IPS DF 6.9 (cell line): ENCODE measurements at regions not wholly inside any gene's neighbourhood (a gene's known extent, or its start where the extent isn't known, plus 50 kb on each side); places are given as distances from the start of the nearest gene placed in this dataset.

Experiments
- DNase-seq: peaks from one replicate; pipeline ENCODE4 v3.0.0-alpha.2; 2013; ENCODE audit warnings: low read depth, low spot score
- H3K27ac ChIP-seq: one replicate; pipeline ENCODE4 v1.5.1; 2013; ENCODE audit warnings: low read length, control low read depth
- H3K27me3 ChIP-seq: 2 replicates; pipeline ENCODE4 v1.6.1; 2013; ENCODE audit warnings: mild to moderate bottlenecking, low read length; ENCODE audit not compliant: control insufficient read depth, insufficient read depth
- H3K36me3 ChIP-seq: 2 replicates; pipeline ENCODE4 v1.6.1; 2013; ENCODE audit warnings: low read length; ENCODE audit not compliant: control insufficient read depth, insufficient read depth
- H3K4me1 ChIP-seq: 2 replicates; pipeline ENCODE4 v1.6.1; 2013; ENCODE audit warnings: low read length; ENCODE audit not compliant: control insufficient read depth, insufficient read depth
- H3K4me3 ChIP-seq: 2 replicates; pipeline ENCODE4 v1.5.1; 2013; ENCODE audit warnings: mild to moderate bottlenecking, low read length
- H3K9me3 ChIP-seq: 2 replicates; pipeline ENCODE4 v1.6.1; 2013; ENCODE audit warnings: low read length, inconsistent platforms; ENCODE audit not compliant: control insufficient read depth, insufficient read depth
- WGBS: extraction: QIAGEN DNeasy Blood & Tissue Kit; methylation state at CpG from one replicate; pipeline ENCODE4 v1.1.7; 2013; ENCODE audit warnings: mixed read lengths, missing lambda C conversion rate; ENCODE audit not compliant: insufficient read length, insufficient coverage; 5-methylcytosine and 5-hydroxymethylcytosine counted together

GRCh38 chr4:185938654-185939053, 126.7 kb upstream of the SORBS2 start:
- WGBS: no CpG with 5 or more reads among the region's 8 CpGs
- H3K27ac ChIP-seq: no peak overlapping the region
- no peak overlapping the region for H3K4me3 ChIP-seq
- no peaks in the 10 kb centered on the region for H3K27me3 ChIP-seq
- DNase-seq: no peak
- H3K36me3 ChIP-seq: no peaks in the 10 kb centered on the region
- H3K9me3 ChIP-seq: no peaks in the 10 kb centered on the region
- no peaks in the 10 kb centered on the region for H3K4me1 ChIP-seq

GRCh38 chr4:185941461-185941860, 127.5 kb upstream of the TLR3 start:
- H3K4me3 ChIP-seq: no peak overlapping the region
- H3K27me3 ChIP-seq: no peaks in the 10 kb centered on the region
- H3K4me1 ChIP-seq: no peaks in the 10 kb centered on the region
- no peak for DNase-seq
- no peaks in the 10 kb centered on the region for H3K36me3 ChIP-seq
- H3K9me3 ChIP-seq: no peaks in the 10 kb centered on the region
- WGBS: no CpG with 5 or more reads among the region's 6 CpGs
- no peak overlapping the region for H3K27ac ChIP-seq

GRCh38 chr4:185945252-185945651, 123.7 kb upstream of the TLR3 start:
- Histone ChIP-seq H3K9me3 (no peaks in the 10 kb centered on the region), H3K27me3 (no peaks in the 10 kb centered on the region), H3K27ac (no peak overlapping the region), H3K36me3 (no peaks in the 10 kb centered on the region), H3K4me3 (no peak overlapping the region), H3K4me1 (no peaks in the 10 kb centered on the region)
- WGBS: no CpG with 5 or more reads among the region's 1 CpG
- DNase-seq: no peak

- Histone ChIP-seq H3K36me3 (no peaks in the 10 kb centered on the region), H3K27me3 (no peaks in the 10 kb centered on the region), H3K4me3 (no peak overlapping the region), H3K27ac (no peak overlapping the region), H3K9me3 (no peaks in the 10 kb centered on the region), H3K4me1 (no peaks in the 10 kb centered on the region)
- no peak for DNase-seq
- no CpG with 5 or more reads among the region's 3 CpGs for WGBS
Measured at GRCh38 chr4:185945906-185946305, 123.0 kb upstream of the TLR3 start.

GRCh38 chr4:185950891-185951290, 118.1 kb upstream of the TLR3 start:
- no CpG with 5 or more reads among the region's 5 CpGs for WGBS
- H3K9me3 ChIP-seq: no peaks in the 10 kb centered on the region
- H3K4me1 ChIP-seq: no peaks in the 10 kb centered on the region
- DNase-seq: no peak
- no peaks in the 10 kb centered on the region for H3K27me3 ChIP-seq
- H3K4me3 ChIP-seq: no peak overlapping the region
- H3K27ac ChIP-seq: no peak overlapping the region
- no peaks in the 10 kb centered on the region for H3K36me3 ChIP-seq

GRCh38 chr4:185955151-185955770, 113.7 kb upstream of the TLR3 start:
- Histone ChIP-seq H3K9me3 (no peaks in the 10 kb centered on the region), H3K27me3 (no peaks in the 10 kb centered on the region), H3K36me3 (no peaks in the 10 kb centered on the region), H3K4me1 (no peaks in the 10 kb centered on the region), H3K4me3 (no peak overlapping the region), H3K27ac (no peak overlapping the region)
- no CpG with 5 or more reads among the region's 7 CpGs for WGBS
- DNase-seq: no peak

- no peak overlapping the region for H3K27ac ChIP-seq
- no CpG with 5 or more reads among the region's 15 CpGs for WGBS
- H3K27me3 ChIP-seq: no peaks in the 10 kb centered on the region
- no peaks in the 10 kb centered on the region for H3K36me3 ChIP-seq
- H3K9me3 ChIP-seq: no peaks in the 10 kb centered on the region
- DNase-seq: no peak
- no peak overlapping the region for H3K4me3 ChIP-seq
- no peaks in the 10 kb centered on the region for H3K4me1 ChIP-seq
Measured at GRCh38 chr4:185955826-185956543, 113.0 kb upstream of the TLR3 start.

DNA sequence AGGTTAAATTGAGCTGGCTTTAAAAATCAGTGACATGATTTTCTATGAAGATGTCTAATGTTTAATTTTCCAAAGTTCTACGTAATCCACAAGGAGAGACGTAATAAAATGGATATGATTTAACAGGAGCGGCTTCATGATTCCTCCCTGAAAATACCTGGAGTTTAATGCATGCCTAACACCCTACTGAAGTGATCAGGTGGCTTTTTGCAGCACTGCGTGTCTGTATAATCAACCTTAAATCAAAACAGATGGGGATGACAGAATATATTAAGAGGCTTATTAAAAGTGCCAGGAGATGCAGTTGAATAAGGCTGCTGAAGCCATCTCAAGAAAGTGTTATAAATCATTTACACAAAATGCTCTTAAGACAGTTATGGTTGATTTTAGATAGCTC, 112.4 kb upstream of the TLR3 start:
- Histone ChIP-seq H3K27ac (no peak overlapping the region), H3K36me3 (no peaks in the 10 kb centered on the region), H3K9me3 (no peaks in the 10 kb centered on the region), H3K4me1 (no peaks in the 10 kb centered on the region), H3K27me3 (no peaks in the 10 kb centered on the region), H3K4me3 (no peak overlapping the region)
- WGBS: no CpG with 5 or more reads among the region's 4 CpGs
- no peak for DNase-seq

GRCh38 chr4:185958094-185958747, 110.7 kb upstream of the TLR3 start:
- WGBS: no CpG with 5 or more reads among the region's 3 CpGs
- no peaks in the 10 kb centered on the region for H3K9me3 ChIP-seq
- H3K27me3 ChIP-seq: no peaks in the 10 kb centered on the region
- no peaks in the 10 kb centered on the region for H3K4me1 ChIP-seq
- DNase-seq: no peak
- H3K27ac ChIP-seq: no peak overlapping the region
- no peak overlapping the region for H3K4me3 ChIP-seq
- H3K36me3 ChIP-seq: no peaks in the 10 kb centered on the region

DNA sequence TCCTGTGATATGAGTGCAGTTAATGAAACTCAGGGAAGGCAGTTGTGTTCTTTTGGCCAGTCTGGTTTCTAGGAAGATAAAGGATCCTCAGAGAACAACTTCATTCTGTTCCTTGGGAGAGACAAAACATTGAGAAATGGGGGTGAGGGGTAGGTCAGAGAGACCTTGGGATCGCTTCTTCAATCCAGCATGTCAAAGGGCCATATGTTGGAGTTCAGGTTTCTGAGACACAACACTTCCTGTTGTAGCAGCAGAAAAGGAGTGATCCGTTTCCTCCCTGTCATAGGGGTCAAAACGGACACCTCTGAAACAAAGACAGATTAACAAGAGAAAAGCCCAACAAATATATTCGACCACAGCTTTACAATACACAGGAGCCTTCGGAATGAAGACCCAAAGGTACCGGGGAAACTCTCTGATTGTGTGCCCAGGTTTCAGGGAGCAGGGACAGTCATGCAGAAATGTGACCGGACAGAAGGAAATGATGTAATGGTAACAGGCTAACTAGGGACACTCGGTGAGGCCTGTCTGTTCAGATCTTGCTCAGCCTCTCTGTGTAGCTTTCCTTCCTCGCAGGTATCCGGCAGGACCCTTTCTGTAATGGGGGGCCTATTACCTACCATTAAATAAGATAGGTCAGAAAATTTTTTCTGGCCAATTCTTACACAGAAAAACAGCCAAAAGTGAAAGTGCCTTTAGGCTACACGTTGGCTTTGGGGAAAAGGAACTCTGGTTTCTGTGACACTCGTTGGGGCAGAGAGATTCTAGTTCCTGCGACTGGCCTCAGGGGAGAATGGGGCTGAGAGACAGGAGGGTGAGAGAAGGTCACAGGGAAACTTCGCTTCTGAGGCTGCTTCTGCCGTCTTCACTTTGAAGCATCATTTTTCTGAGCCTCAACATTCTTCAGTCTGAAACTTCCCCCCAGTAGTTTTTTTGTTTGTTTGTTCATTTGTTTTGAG, 103.3 kb upstream of the TLR3 start:
- no peak for DNase-seq
- no peak overlapping the region for H3K27ac ChIP-seq
- no peaks in the 10 kb centered on the region for H3K27me3 ChIP-seq
- no peaks in the 10 kb centered on the region for H3K36me3 ChIP-seq
- no peak overlapping the region for H3K4me3 ChIP-seq
- no CpG with 5 or more reads among the region's 15 CpGs for WGBS
- H3K4me1 ChIP-seq: no peaks in the 10 kb centered on the region
- H3K9me3 ChIP-seq: no peaks in the 10 kb centered on the region
